GM18499 (cell line): ENCODE measurements at regions not wholly inside any gene's neighbourhood (a gene's known extent, or its start where the extent isn't known, plus 50 kb on each side); places are given as distances from the start of the nearest gene placed in this dataset.

Experiments
- ATAC-seq: cut with Tn5 transposase; IDR thresholded peaks from one replicate; pipeline ENCODE4 v1.9.1; 2021; ENCODE audit warnings: moderate number of reproducible peaks; ENCODE audit not compliant: insufficient read depth, unreplicated experiment

DNA sequence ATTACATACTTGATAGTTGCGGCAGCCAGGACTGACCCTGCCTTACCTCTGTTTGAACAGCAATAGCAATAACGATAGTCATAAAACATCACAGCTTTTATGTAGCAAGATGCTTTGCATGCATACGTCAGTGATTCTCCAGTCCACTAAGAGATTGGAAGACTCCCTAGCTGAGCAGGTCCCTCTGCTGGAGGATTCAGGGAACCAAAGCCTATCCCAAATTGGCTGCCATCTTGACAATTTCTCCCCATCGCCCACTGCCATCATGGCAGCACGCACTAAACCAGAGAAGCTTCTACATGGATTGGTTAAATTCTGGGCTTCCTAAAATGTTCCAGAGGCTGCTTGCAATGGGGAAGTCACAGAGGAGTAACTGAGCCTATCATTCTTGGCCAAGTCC is 360.6 kb upstream of the XYLT1 start:
- no peak for ATAC-seq

DNA sequence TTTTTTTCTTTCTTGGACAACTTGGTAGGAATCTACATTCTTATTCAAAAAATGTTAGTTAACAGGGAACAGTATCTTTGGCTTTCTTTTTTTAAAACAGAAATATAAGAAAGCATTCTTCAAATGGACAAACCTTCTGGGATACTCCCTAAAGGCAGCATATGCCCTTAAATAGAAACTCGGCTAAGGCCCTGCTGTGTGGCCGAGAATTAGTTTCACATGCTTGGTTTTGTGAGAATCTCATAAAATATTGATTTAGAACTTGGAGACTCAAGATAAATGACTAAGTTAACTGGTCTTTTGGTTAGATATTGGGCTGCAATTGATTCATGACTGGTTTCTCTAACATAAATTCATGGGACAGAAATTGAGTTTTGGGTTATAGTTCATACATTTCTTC is 359.9 kb upstream of the XYLT1 start:
- no peak for ATAC-seq

DNA sequence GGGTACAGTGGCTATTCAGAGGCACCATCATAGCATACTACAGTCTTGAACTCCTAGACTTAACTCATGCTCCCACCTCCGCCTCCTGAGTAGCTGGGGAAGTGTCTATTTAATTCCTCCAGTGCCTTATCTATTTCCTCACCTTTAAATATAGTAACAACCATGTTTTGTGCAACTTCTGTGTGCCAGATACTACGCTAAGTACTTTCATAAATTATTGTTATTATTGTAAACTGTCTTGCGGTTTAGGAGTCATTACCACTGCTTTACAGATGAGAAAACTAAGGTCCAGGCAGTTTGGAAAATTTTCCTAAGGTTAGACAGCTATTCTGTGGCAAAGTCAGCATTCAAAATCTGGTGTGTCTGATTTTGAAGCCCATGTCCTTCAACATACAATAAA is 359.1 kb upstream of the XYLT1 start:
- ATAC-seq: no peak

DNA sequence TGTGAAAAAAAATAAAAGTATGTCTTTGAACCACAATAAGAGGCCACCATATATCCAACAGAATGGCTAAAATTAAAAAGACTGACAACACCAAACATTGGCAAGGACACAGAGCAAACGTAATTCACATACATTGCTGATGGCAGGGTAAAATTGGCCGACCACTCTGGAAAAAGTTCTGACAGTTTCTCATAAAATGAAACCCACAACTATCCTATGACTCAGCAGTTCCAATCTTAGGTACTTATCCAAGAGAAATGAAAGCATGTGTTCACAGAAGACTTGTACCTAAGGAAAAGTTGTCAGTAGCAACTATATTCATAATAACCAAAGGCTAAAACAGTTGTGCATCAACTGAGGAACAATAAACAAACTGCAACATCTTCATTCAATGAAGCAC is 357.3 kb upstream of the XYLT1 start:
- no peak for ATAC-seq

DNA sequence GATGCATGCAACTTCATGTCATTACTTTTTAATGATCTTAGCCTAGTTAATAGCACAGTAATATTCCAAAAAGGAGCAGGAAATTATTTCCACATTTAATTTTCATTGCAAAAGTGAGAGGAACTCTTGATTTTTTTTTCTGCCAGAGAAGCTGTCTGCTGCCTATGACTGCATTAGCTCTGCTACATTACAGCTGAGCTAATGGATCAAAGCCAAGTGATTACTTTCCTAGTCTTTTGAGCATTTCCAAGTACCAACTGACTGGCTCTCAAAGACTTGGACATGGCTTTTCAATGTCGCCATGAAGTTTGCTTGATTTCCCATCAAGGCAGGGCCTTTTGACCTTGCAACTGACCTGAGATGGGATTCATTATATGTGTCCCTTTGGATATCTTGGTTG is 356.6 kb upstream of the XYLT1 start:
- ATAC-seq: no peak

DNA sequence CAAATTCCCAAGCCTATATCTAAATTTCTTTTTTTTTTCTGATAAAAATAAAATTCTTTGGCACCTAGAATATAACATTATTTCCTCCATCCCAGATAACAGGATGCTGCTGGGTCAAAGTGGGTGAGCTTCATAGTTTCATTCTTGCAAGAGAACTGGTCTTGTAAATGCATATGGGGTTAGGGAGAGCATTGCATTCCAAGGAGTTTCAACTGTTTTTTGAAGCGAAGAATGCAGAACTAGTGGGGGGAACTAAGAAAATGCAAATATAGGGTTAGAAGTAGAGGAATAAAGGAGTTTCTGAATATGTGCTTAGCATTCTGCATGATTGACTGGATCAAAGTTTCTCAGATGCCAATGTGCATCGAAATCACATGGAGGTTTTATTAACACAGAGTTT is 347.2 kb upstream of the XYLT1 start:
- no peak for ATAC-seq

DNA sequence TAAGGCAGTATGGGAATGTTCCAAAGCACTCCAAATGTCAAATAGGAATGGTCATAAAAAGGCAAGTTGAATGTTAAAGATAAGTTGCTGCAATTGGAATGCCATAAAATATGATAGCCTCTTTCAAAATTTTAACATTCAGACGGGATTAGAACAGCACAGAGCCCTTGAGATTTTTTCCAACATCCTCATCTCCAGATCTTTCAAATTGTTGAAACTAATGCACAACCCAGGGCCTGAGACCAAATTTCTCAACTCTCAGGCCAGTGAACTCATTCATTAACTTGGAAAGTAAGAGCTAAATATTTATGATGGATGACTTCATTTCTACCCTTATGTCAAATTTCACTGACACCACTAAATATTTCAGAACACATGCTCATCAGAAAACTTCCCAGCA is 346.5 kb upstream of the XYLT1 start:
- no peak for ATAC-seq

DNA sequence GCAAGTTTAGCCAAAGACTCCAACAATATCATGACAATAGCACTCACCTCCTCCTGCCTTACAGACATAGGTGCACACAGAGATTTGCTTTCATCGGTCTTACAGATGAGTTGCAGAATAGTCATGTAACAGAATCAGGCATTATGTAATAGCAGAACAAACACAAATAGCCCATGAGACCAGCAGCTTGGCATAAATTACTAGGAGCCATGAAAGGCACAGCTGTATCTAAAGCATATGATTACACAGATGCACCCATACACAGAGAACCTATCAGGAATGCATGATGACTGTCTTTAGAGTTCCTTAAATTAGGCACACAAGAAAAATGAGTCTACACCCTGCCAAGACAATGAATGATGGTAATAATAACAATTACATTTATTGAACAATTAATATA is 342.0 kb upstream of the XYLT1 start:
- ATAC-seq: no peak

DNA sequence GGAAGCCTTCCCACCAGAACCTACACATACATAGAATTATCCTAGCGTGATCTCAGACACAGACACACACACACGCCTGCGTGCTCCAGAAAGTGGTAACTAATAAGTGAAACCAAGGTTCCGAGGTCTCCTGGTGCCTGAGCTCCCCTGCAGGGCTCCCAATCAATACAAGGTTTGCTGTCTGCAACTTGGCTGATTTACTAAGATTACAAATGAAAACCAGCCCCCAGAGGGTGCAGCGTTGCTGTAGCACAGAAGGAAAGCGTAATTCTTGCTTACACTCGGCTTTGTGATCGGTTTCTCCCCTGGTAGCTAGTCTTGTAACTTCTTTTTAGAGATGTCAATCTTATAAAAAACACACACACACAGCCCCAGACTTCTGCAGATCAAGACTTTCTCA is 334.1 kb upstream of the XYLT1 start:
- no peak for ATAC-seq

DNA sequence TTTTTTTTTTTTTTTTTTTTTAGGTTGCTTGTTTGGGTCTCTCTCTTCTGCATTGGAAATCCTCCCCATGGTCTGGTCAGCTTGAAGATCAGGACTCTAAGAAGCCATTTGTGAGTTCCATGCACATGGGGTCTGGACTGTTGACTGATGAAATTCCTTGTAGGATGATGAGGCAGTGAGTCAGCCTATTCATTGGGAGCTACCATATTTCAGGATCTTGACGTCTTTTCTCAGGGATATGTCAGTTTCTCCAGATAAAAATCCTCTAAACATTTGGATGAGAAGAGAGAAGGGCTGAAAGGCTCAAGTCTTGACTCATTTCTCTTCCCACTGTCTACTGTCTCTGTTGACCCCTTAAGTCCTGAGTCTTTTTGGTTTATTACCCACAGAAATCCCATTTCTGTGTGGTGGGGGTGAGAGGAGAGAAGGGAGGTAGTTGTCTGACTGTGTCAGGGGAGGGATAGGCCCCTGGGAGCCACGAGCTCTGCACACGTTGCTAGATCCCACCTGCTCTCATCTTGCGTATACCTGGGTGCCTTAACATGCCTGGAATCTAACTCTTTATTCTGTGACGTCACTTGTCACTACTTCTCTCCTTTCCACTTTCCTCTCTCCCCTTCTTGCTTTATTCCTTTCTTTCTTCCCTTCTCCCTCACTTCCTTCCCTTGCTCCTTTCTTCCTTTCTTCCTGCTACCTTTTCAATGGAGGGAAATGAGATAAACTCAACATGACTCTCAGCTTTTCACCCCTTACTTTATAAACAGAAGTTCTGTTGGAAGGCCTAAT is 333.1 kb upstream of the XYLT1 start:
- no peak for ATAC-seq

DNA sequence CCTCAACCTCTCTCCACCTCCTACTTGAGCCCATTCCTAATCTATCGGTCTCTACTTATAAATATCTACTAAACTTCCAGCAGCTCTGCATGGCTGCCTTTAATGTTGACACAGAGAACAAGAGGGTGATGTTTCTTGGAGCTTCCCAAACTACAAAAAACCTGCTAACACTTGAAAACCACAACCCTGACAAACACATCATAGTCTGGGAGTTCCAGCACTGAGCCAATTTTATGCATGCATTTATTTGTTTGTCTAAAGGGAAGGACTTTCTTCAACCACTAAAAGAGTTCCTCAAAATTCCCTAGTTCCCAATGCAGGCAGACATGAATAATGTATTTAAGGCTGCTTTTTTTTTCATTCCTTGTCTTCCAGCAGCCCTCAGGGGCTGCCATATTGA is 331.8 kb upstream of the XYLT1 start:
- no peak for ATAC-seq

DNA sequence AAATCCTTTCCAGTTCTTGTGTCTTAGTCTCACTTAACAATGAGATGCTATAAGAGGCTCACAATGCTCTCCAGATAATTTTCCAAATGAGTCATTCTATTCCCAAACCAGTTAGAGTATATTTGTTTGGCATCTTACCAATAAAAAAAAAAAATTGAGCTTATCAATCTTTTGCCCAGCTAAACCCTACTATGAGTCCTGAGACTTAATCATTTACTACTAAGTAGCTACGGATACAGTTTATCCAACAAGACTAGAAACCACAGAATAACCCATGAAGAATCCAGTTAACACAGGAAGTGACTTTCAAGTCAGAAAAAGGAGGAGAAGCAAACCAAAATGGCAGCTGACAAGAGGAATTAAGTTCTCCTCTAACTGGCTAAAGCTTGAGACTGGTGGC is 330.3 kb upstream of the XYLT1 start:
- ATAC-seq: no peak

DNA sequence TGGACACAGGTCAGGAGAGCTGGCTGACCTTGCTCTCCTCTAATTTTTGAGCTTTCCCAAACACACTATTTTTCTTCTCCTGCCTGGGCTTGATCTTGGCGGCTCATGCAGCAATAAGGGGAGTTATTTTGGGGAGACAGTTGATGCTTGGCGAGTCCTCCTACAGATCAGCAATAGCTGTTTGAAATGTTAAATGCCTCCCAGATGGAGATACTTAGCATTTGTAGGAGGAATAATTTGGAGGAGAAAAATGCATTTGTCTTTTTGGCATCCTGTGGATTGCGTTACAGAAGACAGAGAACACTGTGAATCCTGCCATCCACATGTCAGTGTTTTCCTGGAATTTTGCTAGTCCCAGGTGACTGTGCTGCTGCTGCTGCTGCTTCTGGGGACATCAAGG is 328.0 kb upstream of the XYLT1 start:
- ATAC-seq: no peak

DNA sequence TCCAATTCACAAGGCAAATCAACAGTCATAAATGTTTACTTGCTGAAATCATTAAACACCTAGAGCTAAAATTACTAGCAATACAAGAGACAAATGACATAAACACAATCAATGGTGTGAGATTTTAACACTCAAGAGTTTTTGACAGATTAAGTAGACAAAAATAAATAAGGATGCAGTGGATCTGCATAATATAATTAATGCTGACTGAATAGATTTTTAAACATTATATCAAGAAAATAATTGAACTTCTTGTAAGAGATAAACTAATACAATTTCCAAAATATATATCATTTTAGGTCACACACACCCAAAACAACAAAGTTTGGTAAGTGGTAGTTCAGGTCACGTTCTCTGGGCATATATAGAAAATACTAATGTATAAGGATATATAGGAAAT is 322.6 kb upstream of the XYLT1 start:
- ATAC-seq: no peak

DNA sequence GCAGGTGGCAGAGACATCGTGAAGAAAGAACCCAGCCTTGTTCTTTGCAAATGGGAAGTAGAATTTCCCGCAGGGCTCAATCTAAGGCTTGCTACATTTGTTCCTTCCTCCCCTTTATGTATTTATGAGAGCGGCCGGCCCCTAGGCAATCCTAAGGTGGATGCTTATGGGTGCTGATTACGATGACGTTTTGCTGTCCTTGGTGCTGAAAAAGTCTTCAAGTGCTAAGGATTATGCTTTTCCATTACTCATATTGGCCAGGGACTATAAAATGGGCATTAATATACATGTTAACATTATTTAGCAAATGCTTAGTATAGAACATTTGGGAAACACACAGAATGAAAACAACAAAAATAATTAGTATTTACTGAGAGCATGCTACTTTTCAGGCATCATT is 313.3 kb upstream of the XYLT1 start:
- ATAC-seq: no peak

DNA sequence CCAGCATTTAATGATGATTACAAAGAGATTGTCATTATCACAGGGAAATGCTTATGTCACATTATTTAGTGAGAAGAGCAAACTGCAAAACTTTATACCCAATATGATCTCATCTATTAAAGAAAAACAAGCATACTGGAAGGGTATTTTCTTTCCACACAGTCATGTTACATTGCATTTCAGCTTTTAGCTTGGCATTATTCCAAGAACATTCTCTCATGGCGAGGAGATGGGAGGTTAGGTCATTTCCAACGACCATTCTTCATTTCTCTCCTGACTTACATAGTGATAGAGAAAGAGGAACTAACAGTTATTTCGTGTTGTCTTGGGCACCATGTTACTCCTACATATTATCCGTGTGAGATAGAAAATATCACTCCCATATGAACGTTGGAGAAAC is 309.4 kb upstream of the XYLT1 start:
- no peak for ATAC-seq

DNA sequence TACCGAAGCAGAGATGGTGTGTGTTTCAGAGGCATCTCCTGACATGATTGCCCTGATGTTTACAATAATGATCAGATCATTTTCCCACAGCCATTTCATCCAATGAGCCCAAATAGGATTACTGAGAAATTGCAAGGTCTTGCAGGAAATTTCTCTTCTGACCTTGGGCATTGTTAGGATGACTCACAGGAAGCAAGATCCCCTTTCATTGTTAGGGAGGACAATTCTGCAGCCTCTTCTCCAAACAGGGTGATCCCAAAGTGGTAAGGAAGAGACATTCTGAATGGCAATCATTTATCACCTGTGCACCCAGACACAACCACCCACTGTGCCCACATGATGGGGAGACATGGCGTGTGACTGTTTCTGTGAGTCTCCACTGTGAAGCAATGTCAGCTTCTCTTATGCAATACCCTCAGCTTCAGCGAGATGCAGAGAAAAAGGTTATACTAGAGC is 306.7 kb upstream of the XYLT1 start:
- ATAC-seq: no peak

DNA sequence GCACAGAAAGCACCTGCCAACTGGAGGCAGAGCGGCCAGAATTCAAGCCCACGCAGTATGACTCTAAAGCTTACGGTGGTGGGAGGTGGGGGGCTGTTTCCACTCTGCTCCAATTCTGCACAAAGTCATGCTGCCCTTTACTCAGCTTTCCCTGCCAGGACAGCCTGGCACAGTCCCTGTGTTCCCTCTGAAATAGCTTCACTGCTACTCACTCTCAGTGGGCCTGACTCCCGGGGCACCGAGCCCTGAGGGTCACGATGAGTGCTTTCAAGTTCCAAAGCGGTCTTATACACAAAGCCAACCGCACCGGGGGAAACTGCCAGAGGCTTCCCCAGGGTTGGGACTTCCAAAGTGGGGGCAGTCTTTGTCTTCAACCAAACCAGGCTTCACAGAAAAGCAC is 306.1 kb upstream of the XYLT1 start:
- ATAC-seq: no peak

DNA sequence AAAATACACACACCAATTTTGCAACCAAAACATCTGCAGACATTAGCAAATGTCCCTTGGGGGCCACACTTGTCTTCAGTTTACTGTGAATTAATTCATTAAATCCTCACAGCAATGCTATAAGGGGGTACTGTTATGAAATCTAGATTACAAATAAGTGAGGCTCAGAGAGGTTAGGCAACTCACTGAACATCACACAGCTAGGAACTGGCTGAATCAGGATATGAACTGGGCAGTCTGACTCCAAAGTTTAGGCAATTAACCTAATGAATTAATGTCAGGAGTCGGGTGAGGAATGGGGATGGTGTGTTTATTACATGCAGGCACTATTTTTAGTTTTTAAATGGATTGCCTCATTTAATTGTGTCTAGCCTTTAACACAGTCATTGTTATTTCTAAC is 305.7 kb upstream of the XYLT1 start:
- no peak for ATAC-seq

DNA sequence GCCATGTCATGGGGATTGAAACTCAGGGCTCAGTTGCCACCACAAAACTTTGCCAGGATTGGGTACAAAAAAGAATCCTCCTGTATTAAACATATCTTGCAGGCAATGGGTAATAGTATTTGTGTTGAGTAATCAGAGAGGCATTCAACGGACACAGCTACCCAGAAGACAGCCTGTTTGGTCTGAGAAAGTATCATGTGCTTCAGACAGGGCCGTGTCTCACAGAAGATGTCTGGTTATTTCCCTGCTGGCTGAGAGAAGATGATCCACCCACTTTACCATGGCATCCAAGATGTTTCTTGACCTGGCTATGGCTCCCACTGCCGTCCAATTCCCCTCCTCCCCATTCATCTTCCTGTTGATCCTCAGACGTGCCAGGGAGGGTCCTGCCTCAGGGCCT is 304.3 kb upstream of the XYLT1 start:
- no peak for ATAC-seq

DNA sequence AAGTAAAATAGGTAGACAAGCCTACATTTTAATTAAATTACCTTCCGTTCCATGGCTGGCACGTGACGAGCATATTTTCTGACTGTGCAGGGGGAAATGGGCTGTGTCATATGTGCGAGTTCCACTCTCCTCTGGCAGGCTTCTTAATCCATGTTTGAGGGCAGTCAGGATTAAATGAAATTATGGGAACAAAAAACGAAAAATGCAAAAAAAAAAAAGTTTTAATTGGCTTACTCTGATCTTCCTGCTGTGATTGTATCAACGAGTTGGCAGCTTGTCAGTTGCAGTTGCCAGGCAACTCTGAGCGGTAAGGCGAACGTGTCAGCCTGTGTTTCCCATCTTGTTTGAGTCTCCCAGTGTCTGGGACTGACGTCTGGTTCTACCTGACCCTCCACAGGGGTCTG is 302.9 kb upstream of the XYLT1 start:
- ATAC-seq: no peak

DNA sequence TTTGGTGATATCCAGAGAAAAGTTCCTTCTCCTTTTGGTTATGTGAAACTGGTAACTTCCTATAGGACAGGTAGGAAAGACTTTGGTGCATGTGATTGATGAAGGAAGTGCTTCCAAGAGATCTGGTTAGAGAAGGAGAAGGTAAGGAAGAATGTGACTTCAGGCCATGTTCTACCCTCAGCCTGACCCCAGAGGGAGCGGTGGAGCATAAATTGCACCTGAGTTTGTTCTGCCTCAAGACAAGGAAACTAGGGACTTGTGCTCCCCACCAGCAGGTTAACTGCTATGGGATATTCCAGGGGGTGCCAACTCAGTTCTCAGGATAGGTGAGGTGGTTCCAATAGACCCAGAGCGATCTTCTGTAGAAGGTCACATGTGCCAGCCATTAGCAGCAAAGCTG is 299.3 kb upstream of the XYLT1 start:
- ATAC-seq: no peak

DNA sequence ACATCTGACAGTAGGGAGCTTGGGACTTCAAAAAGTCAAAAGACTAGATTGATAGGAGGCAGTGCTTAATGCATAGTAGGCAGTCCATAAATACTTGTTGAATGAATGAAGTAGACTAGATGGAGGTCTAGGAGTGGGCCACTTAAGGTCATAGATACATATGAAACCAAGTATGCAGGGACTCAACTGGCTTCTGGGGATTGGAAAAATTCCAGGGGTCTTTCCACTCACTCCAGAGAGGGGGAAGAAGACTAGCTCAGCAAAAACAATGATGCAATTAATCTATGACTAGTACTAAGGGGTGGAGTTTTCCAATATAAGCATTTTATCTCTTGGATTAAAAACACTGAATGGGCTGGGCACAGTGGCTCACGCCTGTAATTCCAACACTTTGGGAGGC is 298.3 kb upstream of the XYLT1 start:
- no peak for ATAC-seq
